CD4-positive, alpha-beta T cell treated with Interleukin-15 for 4 hours (primary cell): ENCODE measurements at regions not wholly inside any gene's neighbourhood (a gene's known extent, or its start where the extent isn't known, plus 50 kb on each side); places are given as distances from the start of the nearest gene placed in this dataset.
"Not testable (repeated sequence)": the region's sequence is repeated elsewhere in the genome, so short reads cannot be mapped to it uniquely, and the experiment has no call there.

Experiments
- DNase-seq: peaks from one replicate; pipeline ENCODE4 v3.0.0-alpha.2; 2020; ENCODE audit warnings: low spot score

- no peak for DNase-seq
These were observed 243.3 kb upstream of the FOXK1 start for GRCh38 chr7:4438723-4439245.

GRCh38 chr7:4439444-4439843, 242.7 kb upstream of the FOXK1 start:
- no peak for DNase-seq

GRCh38 chr7:4444106-4444505, 238.0 kb upstream of the FOXK1 start:
- no peak for DNase-seq

- DNase-seq, result no peak
These were observed 236.3 kb upstream of the FOXK1 start for GRCh38 chr7:4445777-4446176.

GRCh38 chr7:4449263-4449662, 232.8 kb upstream of the FOXK1 start:
- DNase-seq, result no peak

- no peak for DNase-seq
These were observed 231.6 kb upstream of the FOXK1 start for GRCh38 chr7:4450483-4450882.

- DNase-seq, result no peak
These were observed 221.5 kb upstream of the FOXK1 start for GRCh38 chr7:4460597-4460996.

GRCh38 chr7:4461531-4461930, 220.6 kb upstream of the FOXK1 start:
- DNase-seq, result no peak

- no peak for DNase-seq
These were observed 213.6 kb upstream of the FOXK1 start for GRCh38 chr7:4468320-4469102.

- DNase-seq, result no peak
These were observed 211.8 kb upstream of the FOXK1 start for GRCh38 chr7:4470246-4470645.

GRCh38 chr7:4472728-4473127, 209.4 kb upstream of the FOXK1 start:
- DNase-seq, result no peak

GRCh38 chr7:4479367-4480039, 202.6 kb upstream of the FOXK1 start:
- no peak for DNase-seq

GRCh38 chr7:4480131-4480530, 202.0 kb upstream of the FOXK1 start:
- DNase-seq, result not testable (repeated sequence)

- DNase-seq, result no peak
These were observed 198.2 kb upstream of the FOXK1 start for GRCh38 chr7:4483851-4484250.

- no peak for DNase-seq
These were observed 197.6 kb upstream of the FOXK1 start for GRCh38 chr7:4484545-4484944.

- no peak for DNase-seq
These were observed 195.2 kb upstream of the FOXK1 start for GRCh38 chr7:4486907-4487306.

GRCh38 chr7:4496911-4497310, 185.2 kb upstream of the FOXK1 start:
- DNase-seq, result not testable (repeated sequence)

GRCh38 chr7:4500812-4501211, 181.3 kb upstream of the FOXK1 start:
- no peak for DNase-seq

GRCh38 chr7:4507886-4508285, 174.2 kb upstream of the FOXK1 start:
- not testable (repeated sequence) for DNase-seq

GRCh38 chr7:4513450-4513849, 168.6 kb upstream of the FOXK1 start:
- no peak for DNase-seq

GRCh38 chr7:4519819-4520520, 162.1 kb upstream of the FOXK1 start:
- no peak for DNase-seq

- DNase-seq, result no peak
These were observed 158.9 kb upstream of the FOXK1 start for GRCh38 chr7:4523219-4523618.

GRCh38 chr7:4523873-4524272, 158.2 kb upstream of the FOXK1 start:
- no peak for DNase-seq
